ENCODE measurements at regions not wholly inside any gene's neighbourhood (a gene's known extent, or its start where the extent isn't known, plus 50 kb on each side); places are given as distances from the start of the nearest gene placed in this dataset.

DNA sequence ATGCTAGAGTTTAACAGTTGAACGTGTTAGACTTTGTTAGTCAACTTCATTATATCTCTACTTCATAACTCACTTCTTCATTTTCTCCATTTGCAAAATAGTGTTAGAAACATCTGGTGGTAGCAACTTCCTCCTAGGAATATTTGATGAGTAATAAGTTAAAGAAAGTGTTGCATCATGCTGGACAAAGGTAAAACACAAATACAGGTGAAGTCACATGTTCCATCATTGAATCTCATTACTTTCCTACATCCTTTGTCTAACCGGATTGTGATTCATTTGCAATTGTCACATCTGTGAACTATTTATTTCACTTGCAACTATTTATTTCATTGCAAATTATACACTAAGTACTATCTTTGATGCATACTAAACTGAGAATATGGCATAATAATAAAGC, 186.5 kb downstream of the TUSC7 start:
- H3K9me3 Mint-ChIP-seq (ENCODE audit: unreplicated experiment), result no peaks in the 10 kb centered on the region
- H3K36me3 Mint-ChIP-seq (ENCODE audit: low read depth, unreplicated experiment), result no peaks in the 10 kb centered on the region

DNA sequence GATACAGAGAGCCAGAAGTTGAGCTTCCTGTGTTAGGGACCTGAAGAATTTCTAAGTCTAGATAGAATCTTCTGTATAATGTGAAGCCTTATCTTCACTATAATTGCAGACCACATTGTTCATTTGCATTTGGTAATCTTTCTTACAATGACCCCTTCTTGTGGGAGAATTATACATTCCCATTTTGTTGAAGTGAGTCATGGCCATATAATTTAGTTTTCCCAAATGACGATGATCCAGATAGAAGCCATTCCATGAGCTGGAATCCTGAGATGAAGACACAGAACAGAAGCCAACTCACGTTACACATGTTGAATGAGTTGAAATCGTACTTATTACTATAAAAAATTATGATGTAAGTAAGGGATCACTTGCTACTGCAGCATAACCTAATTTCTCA, 187.8 kb downstream of the TUSC7 start:
- TF ChIP-seq EZH2 (IDR thresholded peaks at IDR 0.05; ENCODE audit: insufficient read depth, low read length), result no peak
- TF ChIP-seq, protein P1, sequence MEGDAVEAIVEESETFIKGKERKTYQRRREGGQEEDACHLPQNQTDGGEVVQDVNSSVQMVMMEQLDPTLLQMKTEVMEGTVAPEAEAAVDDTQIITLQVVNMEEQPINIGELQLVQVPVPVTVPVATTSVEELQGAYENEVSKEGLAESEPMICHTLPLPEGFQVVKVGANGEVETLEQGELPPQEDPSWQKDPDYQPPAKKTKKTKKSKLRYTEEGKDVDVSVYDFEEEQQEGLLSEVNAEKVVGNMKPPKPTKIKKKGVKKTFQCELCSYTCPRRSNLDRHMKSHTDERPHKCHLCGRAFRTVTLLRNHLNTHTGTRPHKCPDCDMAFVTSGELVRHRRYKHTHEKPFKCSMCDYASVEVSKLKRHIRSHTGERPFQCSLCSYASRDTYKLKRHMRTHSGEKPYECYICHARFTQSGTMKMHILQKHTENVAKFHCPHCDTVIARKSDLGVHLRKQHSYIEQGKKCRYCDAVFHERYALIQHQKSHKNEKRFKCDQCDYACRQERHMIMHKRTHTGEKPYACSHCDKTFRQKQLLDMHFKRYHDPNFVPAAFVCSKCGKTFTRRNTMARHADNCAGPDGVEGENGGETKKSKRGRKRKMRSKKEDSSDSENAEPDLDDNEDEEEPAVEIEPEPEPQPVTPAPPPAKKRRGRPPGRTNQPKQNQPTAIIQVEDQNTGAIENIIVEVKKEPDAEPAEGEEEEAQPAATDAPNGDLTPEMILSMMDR (IDR thresholded peaks at IDR 0.05; ENCODE audit: insufficient read depth, low read depth, low read length), result no peak
- no peak overlapping the region for H3K4me3 ChIP-seq (ENCODE audit: insufficient read depth, low read depth, low read length)
- H3K9me3 ChIP-seq (ENCODE audit: insufficient read depth, low read depth, low read length), result no peaks in the 10 kb centered on the region
- H3K4me1 ChIP-seq (ENCODE audit: insufficient read depth, low read length), result no peaks in the 10 kb centered on the region
- H2AFZ ChIP-seq (ENCODE audit: low read depth, low read length), result peak overlapping the region; percentile 47
- H3K9ac ChIP-seq (ENCODE audit: low read length), result no peak overlapping the region
- Mint-ChIP-seq H3K4me1 (ENCODE audit: low read depth, unreplicated experiment) (no peaks in the 10 kb centered on the region), H3K27ac (ENCODE audit: unreplicated experiment) (no peak overlapping the region), H3K36me3 (ENCODE audit: low read depth, unreplicated experiment) (no peaks in the 10 kb centered on the region), H3K27me3 (ENCODE audit: low read depth, unreplicated experiment) (no peaks in the 10 kb centered on the region), H3K9me3 (ENCODE audit: unreplicated experiment) (no peaks in the 10 kb centered on the region), H3K4me3 (ENCODE audit: unreplicated experiment) (no peak overlapping the region)
- FAIRE-seq (no peak), DNase-seq (ENCODE audit: low read depth) (peak; percentile 18)
- H3K27ac ChIP-seq (ENCODE audit: low read depth, low read length), result no peak overlapping the region
- no peaks in the 10 kb centered on the region for H4K20me1 ChIP-seq (ENCODE audit: insufficient read depth, low read length)
- no peaks in the 10 kb centered on the region for H3K79me2 ChIP-seq (ENCODE audit: insufficient read depth, low read length)
- no peaks in the 10 kb centered on the region for H3K27me3 ChIP-seq (ENCODE audit: insufficient read depth, low read length)
- no peaks in the 10 kb centered on the region for H3K36me3 ChIP-seq (ENCODE audit: insufficient read depth, low read length)
- no peak overlapping the region for H3K4me2 ChIP-seq (ENCODE audit: low read length)

More for the DNA sequence above, 186.5 kb downstream of the TUSC7 start:
- Histone ChIP-seq H2AFZ (ENCODE audit: low read depth, low read length) (no peak overlapping the region), H3K4me3 (ENCODE audit: insufficient read depth, low read depth, low read length) (no peak overlapping the region), H3K36me3 (ENCODE audit: insufficient read depth, low read length) (no peaks in the 10 kb centered on the region), H3K27me3 (ENCODE audit: insufficient read depth, low read length) (no peaks in the 10 kb centered on the region), H3K79me2 (ENCODE audit: insufficient read depth, low read length) (no peaks in the 10 kb centered on the region), H3K27ac (ENCODE audit: low read depth, low read length) (no peak overlapping the region), H3K4me2 (ENCODE audit: low read length) (no peak overlapping the region), H3K9me3 (ENCODE audit: insufficient read depth, low read depth, low read length) (no peaks in the 10 kb centered on the region), H4K20me1 (ENCODE audit: insufficient read depth, low read length) (no peaks in the 10 kb centered on the region), H3K9ac (ENCODE audit: low read length) (no peak overlapping the region), H3K4me1 (ENCODE audit: insufficient read depth, low read length) (no peaks in the 10 kb centered on the region)
- DNase-seq (ENCODE audit: low read depth) (no peak), FAIRE-seq (peak; percentile 45)
- no peaks in the 10 kb centered on the region for H3K27me3 Mint-ChIP-seq (ENCODE audit: low read depth, unreplicated experiment)
- no peaks in the 10 kb centered on the region for H3K4me1 Mint-ChIP-seq (ENCODE audit: low read depth, unreplicated experiment)
- no peak overlapping the region for H3K4me3 Mint-ChIP-seq (ENCODE audit: unreplicated experiment)
- no peak overlapping the region for H3K27ac Mint-ChIP-seq (ENCODE audit: unreplicated experiment)
- TF ChIP-seq, protein P1 (IDR thresholded peaks at IDR 0.05; ENCODE audit: insufficient read depth, low read depth, low read length), result no peak
- TF ChIP-seq EZH2 (IDR thresholded peaks at IDR 0.05; ENCODE audit: insufficient read depth, low read length), result no peak

DNA sequence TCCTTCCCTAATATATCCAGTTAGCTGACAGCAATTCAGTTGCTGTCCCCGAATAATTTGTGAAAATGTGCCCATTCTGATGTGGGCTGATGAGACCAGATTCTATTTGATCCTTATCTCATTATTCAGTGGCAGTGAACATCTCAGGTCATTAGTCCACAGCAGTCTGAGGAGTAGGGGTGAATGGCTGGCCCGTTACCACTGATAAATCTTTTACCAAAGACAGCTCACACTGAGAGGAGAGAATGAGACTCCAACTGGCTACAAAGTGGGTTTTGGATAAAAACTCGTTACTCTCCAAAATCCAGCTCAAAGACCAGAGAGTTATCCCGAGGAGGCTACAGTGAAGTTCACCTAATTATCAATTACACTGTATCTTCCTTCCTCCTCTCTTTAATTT, 189.7 kb downstream of the TUSC7 start:
- Histone ChIP-seq H3K4me2 (ENCODE audit: low read length) (no peak overlapping the region), H3K36me3 (ENCODE audit: insufficient read depth, low read length) (no peaks in the 10 kb centered on the region), H3K9ac (ENCODE audit: low read length) (no peak overlapping the region), H3K4me3 (ENCODE audit: insufficient read depth, low read depth, low read length) (no peak overlapping the region), H3K79me2 (ENCODE audit: insufficient read depth, low read length) (no peaks in the 10 kb centered on the region), H3K9me3 (ENCODE audit: insufficient read depth, low read depth, low read length) (no peaks in the 10 kb centered on the region), H3K4me1 (ENCODE audit: insufficient read depth, low read length) (no peaks in the 10 kb centered on the region), H3K27ac (ENCODE audit: low read depth, low read length) (no peak overlapping the region), H3K27me3 (ENCODE audit: insufficient read depth, low read length) (no peaks in the 10 kb centered on the region), H2AFZ (ENCODE audit: low read depth, low read length) (no peak overlapping the region), H4K20me1 (ENCODE audit: insufficient read depth, low read length) (no peaks in the 10 kb centered on the region)
- no peak for TF ChIP-seq EZH2 (IDR thresholded peaks at IDR 0.05; ENCODE audit: insufficient read depth, low read length)
- TF ChIP-seq, protein P1 (IDR thresholded peaks at IDR 0.05; ENCODE audit: insufficient read depth, low read depth, low read length), result no peak
- FAIRE-seq (no peak), DNase-seq (ENCODE audit: low read depth) (no peak)
- H3K27me3 Mint-ChIP-seq (ENCODE audit: low read depth, unreplicated experiment), result no peaks in the 10 kb centered on the region
- no peaks in the 10 kb centered on the region for H3K4me1 Mint-ChIP-seq (ENCODE audit: low read depth, unreplicated experiment)
- no peak overlapping the region for H3K4me3 Mint-ChIP-seq (ENCODE audit: unreplicated experiment)
- H3K9me3 Mint-ChIP-seq (ENCODE audit: unreplicated experiment), result no peaks in the 10 kb centered on the region
- H3K36me3 Mint-ChIP-seq (ENCODE audit: low read depth, unreplicated experiment), result no peaks in the 10 kb centered on the region
- H3K27ac Mint-ChIP-seq (ENCODE audit: unreplicated experiment), result no peak overlapping the region

Measured in astrocyte (in vitro differentiated cells and primary cell).